AG04449 (cell line): ENCODE measurements at regions not wholly inside any gene's neighbourhood (a gene's known extent, or its start where the extent isn't known, plus 50 kb on each side); places are given as distances from the start of the nearest gene placed in this dataset.

Experiments used
- CTCF ChIA-PET: fragments of 350-600 bp; formaldehyde crosslinking; extraction: SDS; loops from one replicate; lab custom pipeline; 2021; ENCODE audit warnings: antibody characterized with exemption; lab: Yijun Ruan, JAX
- POLR2A ChIA-PET: fragments of 400-600, 350-600 bp; formaldehyde crosslinking; extraction: SDS; loops from one replicate; lab custom pipeline; 2020; ENCODE audit warnings: antibody characterized with exemption, inconsistent platforms; lab: Yijun Ruan, JAX
- DNase-seq: peaks from one replicate; pipeline ENCODE4 v3.0.0-alpha.2; 2010; ENCODE audit warnings: low read depth, low spot score
- H3K4me3 ChIP-seq: 2 replicates; pipeline ENCODE4 v1.5.1; 2011; ENCODE audit warnings: low read depth, mild to moderate bottlenecking, control low read depth, low read length
- CTCF ChIP-seq: IDR thresholded peaks from one replicate; pipeline ENCODE4 v1.5.1; 2011; ENCODE audit warnings: mild to moderate bottlenecking, moderate library complexity, low read length, control low read depth, inconsistent platforms; ENCODE audit not compliant: insufficient read depth; ENCODE audit errors: missing control alignments

- ChIA-PET POLR2A (no interaction called here), CTCF (no interaction called here)
- no peak for DNase-seq
- no peak for TF ChIP-seq CTCF
- H3K4me3 ChIP-seq = no peak overlapping the region
Measured at GRCh38 chr5:29017501-29017900, 1979.1 kb upstream of the CDH9 start.

GRCh38 chr5:29016067-29016466, 1977.7 kb upstream of the CDH9 start:
- TF ChIP-seq CTCF = no peak
- H3K4me3 ChIP-seq = no peak overlapping the region
- CTCF ChIA-PET = no interaction called here
- DNase-seq = no peak
- POLR2A ChIA-PET = no interaction called here

GRCh38 chr5:29015523-29015922, 1977.1 kb upstream of the CDH9 start:
- CTCF ChIA-PET = no interaction called here
- no peak for TF ChIP-seq CTCF
- POLR2A ChIA-PET = no interaction called here
- DNase-seq = no peak
- H3K4me3 ChIP-seq = no peak overlapping the region

GRCh38 chr5:29005386-29005785, 1967.0 kb upstream of the CDH9 start:
- no peak overlapping the region for H3K4me3 ChIP-seq
- TF ChIP-seq CTCF = no peak
- no peak for DNase-seq
- POLR2A ChIA-PET = no interaction called here
- CTCF ChIA-PET = no interaction called here

- ChIA-PET POLR2A (no interaction called here), CTCF (no interaction called here)
- no peak for TF ChIP-seq CTCF
- DNase-seq = no peak
- H3K4me3 ChIP-seq = no peak overlapping the region
Measured at GRCh38 chr5:29002481-29002880, 1964.1 kb upstream of the CDH9 start.

- no peak overlapping the region for H3K4me3 ChIP-seq
- TF ChIP-seq CTCF = no peak
- CTCF ChIA-PET = no interaction called here
- POLR2A ChIA-PET = no interaction called here
- no peak for DNase-seq
Measured at GRCh38 chr5:29001666-29002065, 1963.3 kb upstream of the CDH9 start.
